Upper lobe of left lung (tissue), 6 donors: ENCODE measurements at regions not wholly inside any gene's neighbourhood (a gene's known extent, or its start where the extent isn't known, plus 50 kb on each side); places are given as distances from the start of the nearest gene placed in this dataset.

Source experiments
- ATAC-seq, 2 donors: fragments of 200-7000 bp; cut with Tn5 transposase; one replicate each; pipeline ENCODE4 v1.9.1; 2022; ENCODE audit warnings: mild to moderate bottlenecking in 2 of 2, moderate library complexity in 2 of 2; ENCODE audit not compliant: low FRiP score in 2 of 2
- DNase-seq, 2 donors: peaks; one replicate each; pipeline ENCODE4 v3.0.0-alpha.2; 2019 to 2020
- H3K27ac ChIP-seq, 4 donors: fragments of 200-600 bp; sonication (generic); one replicate each; pipeline ENCODE4 v1.5.1; 2016 to 2019
- H3K27me3 ChIP-seq, 4 donors: fragments of 200-600 bp; sonication (generic); one replicate each; pipeline ENCODE4 v1.5.1; 2017 to 2019
- H3K36me3 ChIP-seq, 4 donors: fragments of 200-600 bp; sonication (generic); one replicate each; pipeline ENCODE4 v1.5.1; 2016 to 2019
- H3K4me1 ChIP-seq, 4 donors: fragments of 200-600 bp; sonication (generic); one replicate each; pipeline ENCODE4 v1.5.1; 2018 to 2019
- H3K4me3 ChIP-seq, 4 donors: fragments of 200-600 bp; sonication (generic); one replicate each; pipeline ENCODE4 v1.5.1; 2017 to 2019; ENCODE audit warnings: mild to moderate bottlenecking in 2 of 4, moderate library complexity in 1 of 4
- H3K9me3 ChIP-seq, 4 donors: fragments of 200-600 bp; sonication (generic); one replicate each; pipeline ENCODE4 v1.5.1; 2018 to 2019
- EP300 ChIP-seq, 4 donors: sonication (generic); formaldehyde crosslinking; IDR thresholded peaks; one replicate each; pipeline ENCODE4 v1.5.1; 2017; ENCODE audit warnings: antibody characterized with exemption in 4 of 4, control low read depth in 2 of 4
- POLR2A ChIP-seq, 4 donors: fragments of 450-650 bp; IDR thresholded peaks; one replicate each; pipeline ENCODE4 v1.5.1; 2016 to 2017; ENCODE audit warnings: antibody characterized with exemption in 4 of 4, mild to moderate bottlenecking in 2 of 4
- POLR2AphosphoS5 ChIP-seq, 2 donors: sonication (generic); formaldehyde crosslinking; IDR thresholded peaks; one replicate each; pipeline ENCODE4 v1.5.1; 2017; ENCODE audit warnings: antibody characterized with exemption in 2 of 2
- WGBS, 2 donors: methylation state at CpG; one replicate each; pipeline ENCODE4 v1.1.5; 2017 to 2018; 5-methylcytosine and 5-hydroxymethylcytosine counted together
- TF ChIP-seq, protein P1 (sequence below), 6 experiments: fragments of 450-650 bp in 4 of 6; fragments of 200-600 bp in 2 of 6; sonication (generic) in 2 of 6; IDR thresholded peaks; one replicate each; pipeline ENCODE4 v1.5.1; 2016 to 2019; ENCODE audit warnings: antibody characterized with exemption in 6 of 6
- donor health status: DM: no; HTN: no; CAD: no; lungs with moderate emphysema.
- donor health status: DM: no; HTN: yes; CAD: no; lungs with severe emphysema.

DNA sequence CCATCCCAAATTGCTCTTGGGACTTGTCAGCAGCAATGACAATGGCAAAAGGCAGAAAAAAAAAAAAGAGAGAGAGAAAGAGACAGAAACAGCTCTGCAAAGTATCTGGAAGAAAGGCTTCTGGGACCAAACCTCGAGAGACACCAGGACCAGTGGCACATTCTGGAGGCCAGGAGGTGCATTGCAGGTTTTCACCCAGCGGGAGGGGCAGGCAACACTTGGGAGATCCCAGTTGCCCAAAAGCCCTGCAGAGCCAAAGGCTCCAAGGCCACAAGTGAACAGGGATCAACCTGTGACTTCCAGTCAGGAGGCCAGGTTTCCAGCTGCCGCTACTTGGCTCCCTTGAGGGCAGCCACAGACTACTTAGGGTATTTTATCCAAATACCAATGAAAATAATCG lies 110.8 kb upstream of the CDH5 start:
- Histone ChIP-seq H3K27me3 (no peaks in the 10 kb centered on the region), H3K4me1 (peaks cover 0 to 6% (median 5%) of the 10 kb centered on the region in 4 donors), H3K36me3 (no peaks in the 10 kb centered on the region), H3K4me3 (no peak overlapping the region), H3K9me3 (no peaks in the 10 kb centered on the region), H3K27ac (no peak overlapping the region)
- ATAC-seq (no peak), DNase-seq (no peak)
- TF ChIP-seq POLR2A (IDR thresholded peaks at IDR 0.05), result no peak
- TF ChIP-seq, protein P1, sequence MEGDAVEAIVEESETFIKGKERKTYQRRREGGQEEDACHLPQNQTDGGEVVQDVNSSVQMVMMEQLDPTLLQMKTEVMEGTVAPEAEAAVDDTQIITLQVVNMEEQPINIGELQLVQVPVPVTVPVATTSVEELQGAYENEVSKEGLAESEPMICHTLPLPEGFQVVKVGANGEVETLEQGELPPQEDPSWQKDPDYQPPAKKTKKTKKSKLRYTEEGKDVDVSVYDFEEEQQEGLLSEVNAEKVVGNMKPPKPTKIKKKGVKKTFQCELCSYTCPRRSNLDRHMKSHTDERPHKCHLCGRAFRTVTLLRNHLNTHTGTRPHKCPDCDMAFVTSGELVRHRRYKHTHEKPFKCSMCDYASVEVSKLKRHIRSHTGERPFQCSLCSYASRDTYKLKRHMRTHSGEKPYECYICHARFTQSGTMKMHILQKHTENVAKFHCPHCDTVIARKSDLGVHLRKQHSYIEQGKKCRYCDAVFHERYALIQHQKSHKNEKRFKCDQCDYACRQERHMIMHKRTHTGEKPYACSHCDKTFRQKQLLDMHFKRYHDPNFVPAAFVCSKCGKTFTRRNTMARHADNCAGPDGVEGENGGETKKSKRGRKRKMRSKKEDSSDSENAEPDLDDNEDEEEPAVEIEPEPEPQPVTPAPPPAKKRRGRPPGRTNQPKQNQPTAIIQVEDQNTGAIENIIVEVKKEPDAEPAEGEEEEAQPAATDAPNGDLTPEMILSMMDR (IDR thresholded peaks at IDR 0.05), result no peak
- TF ChIP-seq EP300 (IDR thresholded peaks at IDR 0.05), result no peak
- TF ChIP-seq POLR2AphosphoS5 (IDR thresholded peaks at IDR 0.05), result no peak
- 86 to 87% methylated on average over 3 to 4 of the region's 4 CpGs for WGBS, 2 donors

DNA sequence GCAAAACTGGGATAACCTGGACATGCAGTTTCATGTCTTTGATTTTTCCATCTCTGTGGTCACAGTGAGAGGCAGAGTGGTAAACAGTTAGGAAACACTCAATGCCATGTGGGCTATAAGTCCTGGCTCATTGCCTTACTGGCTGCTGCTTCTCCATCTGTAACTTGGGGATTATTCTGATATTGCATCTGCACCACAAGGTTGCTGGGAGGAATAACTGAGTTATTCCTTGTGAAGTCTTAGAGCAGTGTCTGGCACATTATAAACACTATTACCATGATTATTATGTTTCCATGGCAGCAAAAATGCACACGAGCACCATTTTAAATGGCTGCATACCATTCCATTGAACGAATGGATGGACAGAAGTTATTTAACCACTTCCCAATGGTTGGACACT lies 111.7 kb upstream of the CDH5 start:
- no peaks in the 10 kb centered on the region for H3K9me3 ChIP-seq
- ATAC-seq (no peak), DNase-seq (no peak)
- TF ChIP-seq POLR2A (IDR thresholded peaks at IDR 0.05), result no peak
- TF ChIP-seq EP300 (IDR thresholded peaks at IDR 0.05), result no peak
- TF ChIP-seq, protein P1 (IDR thresholded peaks at IDR 0.05), result no peak
- no peak for TF ChIP-seq POLR2AphosphoS5 (IDR thresholded peaks at IDR 0.05)
- H3K27me3 ChIP-seq, result no peaks in the 10 kb centered on the region
- peaks cover 0 to 7% (median 5%) of the 10 kb centered on the region in 4 donors for H3K4me1 ChIP-seq
- 74 to 76% methylated on average over 2 of the region's 2 CpGs for WGBS, 2 donors
- H3K27ac ChIP-seq, result no peak overlapping the region
- H3K36me3 ChIP-seq, result no peaks in the 10 kb centered on the region
- no peak overlapping the region for H3K4me3 ChIP-seq

DNA sequence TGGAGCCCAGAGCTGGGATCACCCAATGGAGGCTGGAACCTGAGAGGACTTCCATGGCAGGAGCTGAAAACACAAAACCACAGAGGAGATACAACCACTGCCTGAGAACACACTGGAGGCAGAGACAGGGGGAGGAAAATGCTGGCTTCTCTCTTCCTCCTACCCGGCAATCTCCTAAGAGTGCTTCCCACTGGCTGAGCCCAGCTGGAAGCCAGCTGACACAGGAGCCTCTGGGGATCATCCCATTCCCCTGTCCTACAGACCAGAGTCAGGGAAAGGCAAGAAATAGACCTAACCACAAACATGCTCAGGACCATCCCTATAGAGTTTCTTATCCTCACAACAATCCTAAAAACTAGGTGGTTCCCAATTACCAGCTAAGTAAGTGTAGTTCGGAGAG lies 112.4 kb upstream of the CDH5 start:
- ATAC-seq (no peak), DNase-seq (no peak)
- 80 to 88% methylated on average over 2 of the region's 2 CpGs for WGBS, 2 donors
- Histone ChIP-seq H3K27ac (no peak overlapping the region), H3K4me3 (no peak overlapping the region), H3K9me3 (no peaks in the 10 kb centered on the region), H3K36me3 (no peaks in the 10 kb centered on the region), H3K4me1 (peaks cover 0 to 7% (median 5%) of the 10 kb centered on the region in 4 donors), H3K27me3 (no peaks in the 10 kb centered on the region)
- TF ChIP-seq, protein P1 (IDR thresholded peaks at IDR 0.05), result no peak
- TF ChIP-seq POLR2A (IDR thresholded peaks at IDR 0.05) (no peak), EP300 (IDR thresholded peaks at IDR 0.05) (no peak), POLR2AphosphoS5 (IDR thresholded peaks at IDR 0.05) (no peak)

DNA sequence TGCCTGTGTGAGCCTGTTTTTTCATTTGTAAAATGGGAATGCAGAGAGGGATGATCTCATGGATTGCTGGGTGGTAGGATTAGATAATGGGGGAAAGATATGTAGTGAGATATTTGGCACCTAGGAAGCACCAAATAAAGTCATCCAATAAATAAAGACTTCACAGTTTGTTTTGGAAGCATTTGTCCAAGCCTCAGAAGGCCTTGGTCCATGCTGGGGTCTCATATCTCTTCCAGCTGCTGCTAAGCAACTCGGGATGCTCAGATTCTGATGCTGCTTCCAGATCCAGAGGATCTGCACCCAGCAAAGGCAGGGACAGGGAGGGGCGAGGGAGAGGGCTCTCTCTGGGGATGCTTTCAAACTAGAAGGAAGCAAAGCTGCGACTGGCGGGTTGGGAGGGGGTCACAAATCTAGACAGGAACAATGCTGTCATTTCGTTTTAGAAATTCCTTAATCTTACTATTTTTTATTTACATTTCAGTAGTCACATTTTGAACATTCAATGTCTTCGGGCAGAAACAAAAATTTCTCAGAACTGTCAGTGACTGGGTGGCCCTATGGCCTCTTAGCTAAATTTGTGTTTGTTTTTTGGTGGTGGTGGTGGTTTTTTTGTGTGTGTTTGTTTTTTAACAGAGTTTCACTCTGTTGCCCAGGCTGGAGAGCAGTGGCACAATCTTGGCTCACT lies 114.9 kb upstream of the CDH5 start:
- peaks cover 0 to 7% (median 7%) of the 10 kb centered on the region in 4 donors for H3K4me1 ChIP-seq
- H3K36me3 ChIP-seq, result no peaks in the 10 kb centered on the region
- TF ChIP-seq POLR2AphosphoS5 (IDR thresholded peaks at IDR 0.05), result no peak
- no peak for TF ChIP-seq EP300 (IDR thresholded peaks at IDR 0.05)
- TF ChIP-seq POLR2A (IDR thresholded peaks at IDR 0.05), result no peak
- TF ChIP-seq, protein P1 (IDR thresholded peaks at IDR 0.05), result no peak
- ATAC-seq, result peak in 1 of 2 donors; percentile 26
- H3K4me3 ChIP-seq, result no peak overlapping the region
- WGBS, 2 donors, result 69 to 84% methylated on average over 6 of the region's 6 CpGs
- H3K27me3 ChIP-seq, result no peaks in the 10 kb centered on the region
- H3K9me3 ChIP-seq, result no peaks in the 10 kb centered on the region
- H3K27ac ChIP-seq, result peak overlapping the region in 2 of 4 donors; percentile 13 to 23
- DNase-seq, result no peak
